ENCODE measurements at regions not wholly inside any gene's neighbourhood (a gene's known extent, or its start where the extent isn't known, plus 50 kb on each side); places are given as distances from the start of the nearest gene placed in this dataset.

GRCh38 chr1:102172200-102172599, 175.5 kb upstream of the OLFM3 start:
- 95% methylated on average over 1 of the region's 1 CpG; no CpG with 5 or more reads in 1 of the 2 experiments for WGBS, 2 experiments (ENCODE audit: extremely low coverage in 1 of 2, insufficient coverage in 1 of 2, insufficient read length in 1 of 2, insufficient replicate concordance in 2 of 2, low coverage in 1 of 2, low lambda C conversion rate in 2 of 2, missing lambda C conversion rate in 1 of 2)
- Histone ChIP-seq H3K23me2 (ENCODE audit: low read depth, low read length) (no peaks in the 10 kb centered on the region), H4K20me1 (replicated peaks in 1 of 2; ENCODE audit: control insufficient read depth in 1 of 2, insufficient read depth in 2 of 2, low read length in 2 of 2) (no peaks in the 10 kb centered on the region), H3K27ac (ENCODE audit: low read depth, low read length) (no peak overlapping the region), H3K4me3 (ENCODE audit: extremely low read depth in 1 of 4, insufficient read depth in 2 of 4, low read depth in 3 of 4, low read length in 4 of 4) (no peak overlapping the region), H2AFZ (ENCODE audit: low read length) (no peak overlapping the region), H2BK12ac (ENCODE audit: low read depth, low read length) (no peak overlapping the region), H3K79me1 (ENCODE audit: low read depth, low read length) (no peaks in the 10 kb centered on the region), H2BK5ac (ENCODE audit: low read depth, low read length) (no peak overlapping the region), H3K23ac (ENCODE audit: insufficient read length) (no peak overlapping the region), H4K91ac (replicated peaks; ENCODE audit: insufficient read length, low read length) (no peak overlapping the region), H3K14ac (ENCODE audit: insufficient read length) (no peak overlapping the region), H3K79me2 (ENCODE audit: control insufficient read depth in 1 of 2, insufficient read depth in 2 of 2, low read length in 2 of 2) (no peaks in the 10 kb centered on the region), H2BK20ac (ENCODE audit: low read length) (no peak overlapping the region), H3K4me2 (ENCODE audit: insufficient read depth in 1 of 2, low read depth in 2 of 2, low read length in 2 of 2) (no peak overlapping the region), H2AK5ac (ENCODE audit: low read depth, low read length) (no peak overlapping the region), H3K18ac (ENCODE audit: extremely low read depth, low read length) (no peak overlapping the region), H2BK120ac (replicated peaks; ENCODE audit: low read depth, low read length) (no peak overlapping the region), H3K4ac (replicated peaks; ENCODE audit: insufficient read length, low read depth, low read length) (no peak overlapping the region), H3K56ac (replicated peaks; ENCODE audit: insufficient read length, low read depth, low read length) (no peak overlapping the region), H3K4me1 (replicated peaks in 1 of 4; ENCODE audit: control insufficient read depth in 3 of 4, insufficient read depth in 4 of 4, low read length in 3 of 4) (no peaks in the 10 kb centered on the region), H2BK15ac (ENCODE audit: low read length) (no peak overlapping the region), H3K27me3 (replicated peaks in 1 of 4; ENCODE audit: control insufficient read depth in 3 of 4, extremely low read depth in 1 of 4, insufficient read depth in 3 of 4, low read length in 3 of 4) (no peaks in the 10 kb centered on the region), H3K9ac (replicated peaks in 1 of 4; ENCODE audit: extremely low read depth in 1 of 4, low read depth in 3 of 4, low read length in 3 of 4) (no peak overlapping the region), H4K5ac (ENCODE audit: insufficient read length, low read depth, low read length) (no peak overlapping the region), H4K8ac (ENCODE audit: extremely low read depth, insufficient read depth, low read length) (no peak overlapping the region), H3K36me3 (ENCODE audit: control insufficient read depth in 2 of 4, insufficient read depth in 4 of 4, low read length in 3 of 4) (no peaks in the 10 kb centered on the region), H3K9me3 (ENCODE audit: insufficient read depth in 2 of 2, low read depth in 1 of 2, low read length in 1 of 2) (no peaks in the 10 kb centered on the region)
- TF ChIP-seq JUN (IDR thresholded peaks at IDR 0.05; ENCODE audit: low read depth, low read length) (no peak), EP300 (IDR thresholded peaks at IDR 0.05; ENCODE audit: borderline replicate concordance in 1 of 2, low read depth in 2 of 2, low read length in 2 of 2) (no peak), SP2 (IDR thresholded peaks at IDR 0.05; ENCODE audit: low read length) (no peak)
- DNase-seq (ENCODE audit: low read depth in 1 of 2, low spot score in 2 of 2), result no peak
- ChIA-PET POLR2A (ENCODE audit: partially characterized antibody) (no interaction called here), CTCF (ENCODE audit: partially characterized antibody) (no interaction called here)
- no peak for FAIRE-seq

All from H1 (cell line).